Neutrophil (primary cell): ENCODE measurements at regions not wholly inside any gene's neighbourhood (a gene's known extent, or its start where the extent isn't known, plus 50 kb on each side); places are given as distances from the start of the nearest gene placed in this dataset.
"Not testable (repeated sequence)": the region's sequence is repeated elsewhere in the genome, so short reads cannot be mapped to it uniquely, and the experiment has no call there.

Experiments
- H3K27ac ChIP-seq: fragments of 200-600 bp; sonication (generic); 2 replicates; pipeline ENCODE4 v1.5.1; 2016; ENCODE audit warnings: mild to moderate bottlenecking, moderate library complexity
- H3K27me3 ChIP-seq: fragments of 200-600 bp; sonication (generic); 2 replicates; pipeline ENCODE4 v1.6.0; 2016; ENCODE audit warnings: mild to moderate bottlenecking
- H3K36me3 ChIP-seq: fragments of 200-600 bp; sonication (generic); 2 replicates; pipeline ENCODE4 v1.5.1; 2017
- H3K4me1 ChIP-seq, 2 experiments: fragments of 200-600 bp in 1 of 2; sonication (generic) in 1 of 2; 1 replicate in 1 of 2; 2 replicates in 1 of 2; pipeline versions ENCODE4 v1.5.1 to v1.6.1; 2013 to 2016; ENCODE audit warnings: low read depth in 1 of 2, low read length in 1 of 2, mild to moderate bottlenecking in 1 of 2, moderate library complexity in 1 of 2; ENCODE audit not compliant: control insufficient read depth in 1 of 2, insufficient read depth in 1 of 2
- H3K4me3 ChIP-seq, 2 experiments: fragments of 200-600 bp in 1 of 2; sonication (generic) in 1 of 2; 1 replicate in 1 of 2; 2 replicates in 1 of 2; pipeline ENCODE4 v1.5.1; 2013 to 2016; ENCODE audit warnings: low read depth in 1 of 2, low read length in 1 of 2, mild to moderate bottlenecking in 1 of 2, moderate library complexity in 1 of 2
- H3K9me3 ChIP-seq: fragments of 200-600 bp; sonication (generic); 2 replicates; pipeline ENCODE4 v1.5.1; 2016
- TF ChIP-seq, protein P1 (sequence below): fragments of 200-600 bp; sonication (generic); IDR thresholded peaks from 2 replicates; pipeline ENCODE4 v1.5.1; 2016; ENCODE audit warnings: antibody characterized with exemption

DNA sequence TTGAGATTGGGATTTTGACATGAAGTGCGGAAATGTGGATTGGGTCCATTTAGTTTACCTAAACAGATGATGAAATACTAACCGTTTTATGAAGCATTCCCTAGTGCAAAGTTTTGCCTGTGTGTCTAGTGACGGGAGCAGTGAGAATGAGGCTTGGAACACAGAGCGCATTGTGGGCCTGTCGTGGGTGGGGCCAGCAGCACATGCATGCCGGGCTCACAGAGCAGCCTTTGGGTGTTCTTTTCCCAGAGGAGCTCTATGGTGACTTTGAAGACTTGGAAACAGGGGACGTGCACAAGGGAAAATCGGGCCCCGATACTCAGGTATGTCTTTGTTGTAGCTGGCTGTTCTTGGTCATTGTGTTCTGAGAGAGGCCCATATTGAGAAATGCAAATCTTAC lies 388.1 kb downstream of the GOLGA6L6 start:
- H3K4me3 ChIP-seq, H3K9me3 ChIP-seq, H3K27ac ChIP-seq, H3K36me3 ChIP-seq, H3K27me3 ChIP-seq, H3K4me1 ChIP-seq: not testable (repeated sequence)

DNA sequence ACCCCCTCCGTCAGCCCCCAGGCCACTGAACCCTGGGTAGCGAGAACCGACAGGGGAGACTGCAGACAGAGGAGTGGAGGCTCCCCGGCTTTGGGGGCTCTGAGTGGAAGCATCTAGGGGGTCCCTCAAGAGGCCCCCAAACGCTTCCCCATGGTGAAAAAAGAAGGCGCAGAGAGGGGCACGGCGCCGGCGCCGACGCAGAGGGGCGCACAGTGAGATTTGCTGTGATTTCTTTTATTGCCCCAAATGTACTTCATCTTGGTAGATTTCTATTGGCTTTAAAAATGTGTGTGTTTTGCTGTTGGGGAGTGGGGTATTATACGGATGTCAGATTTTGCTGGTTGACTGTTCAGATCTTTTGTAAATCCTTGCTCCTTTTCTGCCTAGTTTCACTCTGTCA lies 392.9 kb downstream of the GOLGA6L6 start:
- not testable (repeated sequence) for H3K27me3 ChIP-seq, H3K27ac ChIP-seq, H3K4me1 ChIP-seq, H3K36me3 ChIP-seq, H3K9me3 ChIP-seq, H3K4me3 ChIP-seq

DNA sequence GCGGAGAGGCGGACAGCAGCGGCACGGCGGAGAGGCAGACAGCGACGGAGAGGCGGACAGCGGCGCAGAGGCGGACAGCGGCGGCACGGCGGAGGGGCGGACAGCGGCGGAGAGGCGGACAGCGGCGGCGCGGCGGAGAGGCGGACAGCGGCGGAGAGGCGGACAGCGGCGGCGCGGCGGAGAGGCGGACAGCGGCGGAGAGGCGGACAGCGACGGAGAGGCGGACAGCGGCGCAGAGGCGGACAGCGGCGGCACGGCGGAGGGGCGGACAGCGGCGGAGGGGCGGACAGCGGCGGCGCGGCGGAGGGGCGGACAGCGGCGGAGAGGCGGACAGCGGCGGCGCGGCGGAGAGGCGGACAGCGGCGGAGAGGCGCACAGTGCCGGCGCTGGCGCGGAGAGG lies 393.6 kb downstream of the GOLGA6L6 start:
- not testable (repeated sequence) for H3K9me3 ChIP-seq, H3K4me3 ChIP-seq, H3K36me3 ChIP-seq, H3K4me1 ChIP-seq, H3K27ac ChIP-seq, H3K27me3 ChIP-seq

DNA sequence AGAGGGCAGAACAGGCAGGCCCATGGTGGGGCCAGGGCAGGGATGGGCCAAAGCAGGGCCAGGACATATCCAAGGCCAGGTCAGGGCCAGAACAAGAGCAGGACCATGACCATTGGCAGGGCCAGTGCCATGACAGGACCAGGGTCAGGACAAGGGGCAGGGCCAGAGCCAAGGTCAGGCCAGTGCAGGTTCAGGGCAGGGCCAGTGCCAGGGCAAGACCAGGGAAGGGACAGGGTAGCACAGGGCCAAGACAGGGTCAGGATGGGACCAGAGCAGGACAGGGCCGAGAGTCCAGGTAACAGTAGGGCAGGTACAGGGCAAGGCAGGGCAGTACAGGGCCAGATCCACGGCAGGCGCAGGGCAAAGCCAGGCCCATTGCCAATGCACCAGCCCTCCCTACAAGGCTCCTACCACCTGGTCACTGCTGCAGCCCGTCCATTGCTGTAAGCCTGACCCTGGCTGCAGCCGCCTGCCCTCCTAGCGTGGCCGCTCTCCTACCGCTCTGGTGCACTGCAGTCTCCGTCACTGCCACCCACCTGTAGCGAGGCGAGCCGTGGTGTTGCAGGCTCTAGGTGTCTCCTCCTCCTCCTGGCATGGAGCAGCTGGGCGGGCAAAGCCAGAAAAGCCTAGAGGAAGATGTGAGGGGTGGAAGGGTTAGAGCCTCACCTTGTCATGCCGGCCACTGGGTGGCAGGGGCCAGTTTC lies 397.1 kb downstream of the GOLGA6L6 start:
- H3K36me3 ChIP-seq, H3K27ac ChIP-seq, H3K4me1 ChIP-seq, H3K9me3 ChIP-seq, H3K27me3 ChIP-seq, H3K4me3 ChIP-seq: not testable (repeated sequence)

DNA sequence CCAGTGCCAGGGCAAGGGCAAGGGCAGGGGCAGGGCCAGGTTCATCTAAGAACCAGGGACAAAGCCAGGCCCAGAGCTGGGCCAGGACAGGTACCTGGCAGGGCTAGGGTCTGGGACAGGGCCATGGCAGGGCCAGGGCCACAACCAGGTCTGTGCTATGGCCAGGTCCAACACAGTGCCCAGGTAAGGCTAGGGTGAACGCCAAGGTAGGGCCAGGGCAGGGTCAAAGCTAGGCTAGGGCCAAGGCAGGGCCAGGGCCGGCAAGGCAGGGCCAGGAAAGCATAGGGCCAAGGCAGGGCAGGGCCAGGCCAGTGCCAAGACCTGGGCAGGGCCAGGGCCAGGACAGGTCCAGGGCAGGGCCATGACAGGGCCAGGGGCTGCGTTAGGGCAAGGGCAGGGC lies 398.7 kb downstream of the GOLGA6L6 start:
- H3K27ac ChIP-seq, H3K27me3 ChIP-seq, H3K9me3 ChIP-seq, H3K4me1 ChIP-seq, H3K4me3 ChIP-seq, H3K36me3 ChIP-seq: not testable (repeated sequence)

DNA sequence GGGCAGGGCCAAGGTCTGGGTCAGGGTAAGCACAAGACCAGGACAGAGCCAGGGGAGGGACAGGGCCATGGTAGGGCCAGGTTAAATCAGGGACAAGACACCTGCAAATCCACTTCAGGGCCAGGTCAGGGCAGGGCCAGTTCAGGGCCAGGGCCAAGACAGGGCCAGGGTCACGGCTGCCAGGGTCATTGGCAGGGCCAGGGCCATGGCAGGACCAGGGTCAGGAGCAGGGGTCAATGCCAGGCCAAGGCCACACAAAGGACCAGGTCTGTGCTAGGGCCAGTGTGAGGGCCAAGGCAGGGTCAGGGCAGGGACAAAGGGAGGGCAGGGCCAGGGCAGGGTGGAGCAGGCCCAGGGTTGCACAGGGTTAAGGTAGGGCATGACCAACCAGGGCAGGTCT lies 399.2 kb downstream of the GOLGA6L6 start:
- H3K9me3 ChIP-seq, H3K27ac ChIP-seq, H3K4me3 ChIP-seq, H3K36me3 ChIP-seq, H3K4me1 ChIP-seq, H3K27me3 ChIP-seq: not testable (repeated sequence)

DNA sequence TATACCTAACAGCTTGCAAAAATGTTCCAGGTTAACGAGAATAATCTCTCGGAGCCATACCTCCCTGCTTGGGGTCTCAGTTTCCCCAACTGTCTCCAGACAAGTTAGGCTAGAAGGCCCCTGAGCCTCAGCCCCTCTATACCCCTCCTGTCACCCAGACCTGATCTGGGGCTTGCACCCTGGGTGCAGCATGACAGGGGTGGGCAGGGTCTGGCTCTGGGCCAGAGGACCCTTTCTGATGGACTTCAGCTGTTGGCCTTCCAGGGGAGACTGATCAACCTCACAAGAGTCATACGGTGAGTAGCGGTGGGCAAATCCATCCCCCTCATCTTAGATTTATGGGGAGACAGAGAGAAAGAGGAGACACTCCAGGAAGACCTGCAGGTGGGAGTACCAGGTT lies 416.9 kb downstream of the GOLGA6L6 start:
- H3K27ac ChIP-seq, H3K36me3 ChIP-seq, H3K4me1 ChIP-seq, H3K9me3 ChIP-seq, H3K4me3 ChIP-seq, H3K27me3 ChIP-seq: not testable (repeated sequence)

DNA sequence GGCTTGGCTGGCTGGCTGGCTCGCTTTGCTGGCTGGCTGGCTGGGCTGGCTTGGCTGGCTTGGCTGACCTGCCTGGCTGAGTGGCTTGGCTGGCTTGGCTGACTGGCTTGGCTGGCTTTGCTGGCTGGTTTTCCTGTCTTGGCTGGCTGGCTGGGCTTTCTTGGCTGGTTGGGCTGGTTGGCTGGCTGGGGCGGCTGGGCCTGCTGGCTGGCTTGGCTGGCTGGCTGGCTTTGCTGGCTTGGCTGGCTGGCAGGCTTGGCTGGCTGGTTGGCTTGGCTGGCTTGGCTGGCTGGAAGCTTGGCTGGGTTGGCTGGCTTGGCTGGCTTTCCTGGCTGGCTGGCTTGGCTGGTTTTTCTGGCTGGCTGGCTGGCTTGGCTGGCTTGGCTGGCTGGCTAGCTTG lies 435.6 kb downstream of the GOLGA6L6 start:
- Histone ChIP-seq H3K9me3 (no peaks in the 10 kb centered on the region), H3K27ac (no peak overlapping the region), H3K36me3 (no peaks in the 10 kb centered on the region), H3K4me3 (no peak overlapping the region), H3K4me1 (no peaks in the 10 kb centered on the region), H3K27me3 (no peaks in the 10 kb centered on the region)
- TF ChIP-seq, protein P1, sequence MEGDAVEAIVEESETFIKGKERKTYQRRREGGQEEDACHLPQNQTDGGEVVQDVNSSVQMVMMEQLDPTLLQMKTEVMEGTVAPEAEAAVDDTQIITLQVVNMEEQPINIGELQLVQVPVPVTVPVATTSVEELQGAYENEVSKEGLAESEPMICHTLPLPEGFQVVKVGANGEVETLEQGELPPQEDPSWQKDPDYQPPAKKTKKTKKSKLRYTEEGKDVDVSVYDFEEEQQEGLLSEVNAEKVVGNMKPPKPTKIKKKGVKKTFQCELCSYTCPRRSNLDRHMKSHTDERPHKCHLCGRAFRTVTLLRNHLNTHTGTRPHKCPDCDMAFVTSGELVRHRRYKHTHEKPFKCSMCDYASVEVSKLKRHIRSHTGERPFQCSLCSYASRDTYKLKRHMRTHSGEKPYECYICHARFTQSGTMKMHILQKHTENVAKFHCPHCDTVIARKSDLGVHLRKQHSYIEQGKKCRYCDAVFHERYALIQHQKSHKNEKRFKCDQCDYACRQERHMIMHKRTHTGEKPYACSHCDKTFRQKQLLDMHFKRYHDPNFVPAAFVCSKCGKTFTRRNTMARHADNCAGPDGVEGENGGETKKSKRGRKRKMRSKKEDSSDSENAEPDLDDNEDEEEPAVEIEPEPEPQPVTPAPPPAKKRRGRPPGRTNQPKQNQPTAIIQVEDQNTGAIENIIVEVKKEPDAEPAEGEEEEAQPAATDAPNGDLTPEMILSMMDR, result no peak

DNA sequence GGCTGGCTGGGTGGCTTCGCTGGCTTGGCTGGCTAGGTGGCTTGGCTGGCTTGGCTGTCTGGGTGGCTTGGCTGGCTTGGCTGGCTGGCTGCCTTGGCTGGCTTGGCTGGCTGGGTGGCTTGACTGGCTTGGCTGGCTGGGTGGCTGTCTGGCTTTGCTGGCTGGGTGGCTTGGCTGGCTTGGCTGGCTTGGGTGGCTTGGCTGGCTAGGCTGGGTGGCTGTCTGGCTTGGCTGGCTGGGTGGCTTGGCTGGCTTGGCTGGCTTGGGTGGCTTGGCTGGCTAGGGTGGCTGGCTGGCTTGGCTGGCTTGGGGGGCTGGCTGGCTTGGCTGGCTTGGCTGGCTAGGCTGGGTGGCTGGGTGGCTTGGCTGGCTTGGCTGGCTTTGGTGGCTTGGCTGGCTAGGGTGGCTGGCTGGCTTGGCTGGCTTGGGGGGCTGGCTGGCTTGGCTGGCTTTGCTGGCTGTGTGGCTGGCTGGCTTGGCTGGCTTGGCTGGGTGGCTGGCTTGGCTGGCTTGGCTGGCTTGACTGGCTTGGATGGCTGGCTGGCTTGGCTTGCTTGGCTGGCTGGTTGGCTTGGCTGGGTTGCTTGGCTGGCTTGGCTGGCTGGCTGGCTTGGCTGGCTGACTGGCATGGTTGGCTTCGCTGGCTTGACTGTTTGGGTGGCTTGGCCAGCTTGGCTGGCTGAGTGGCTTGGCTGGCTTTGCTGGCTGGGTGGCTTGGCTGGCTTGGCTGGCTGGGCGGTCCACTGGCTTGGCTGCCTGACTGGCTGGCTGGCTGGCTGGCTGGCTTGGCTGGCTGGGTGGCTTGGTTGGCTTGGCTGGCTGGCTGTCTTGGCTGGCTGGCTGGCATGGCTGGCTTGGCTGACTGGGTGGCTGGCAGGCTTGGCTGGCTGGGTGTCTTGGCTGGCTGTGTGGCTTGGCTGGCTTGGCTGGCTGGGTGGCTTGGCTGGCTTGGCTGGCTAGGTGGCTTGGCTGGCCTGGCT lies 436.3 kb downstream of the GOLGA6L6 start:
- H3K4me1 ChIP-seq, H3K9me3 ChIP-seq, H3K27ac ChIP-seq, H3K36me3 ChIP-seq, H3K27me3 ChIP-seq, H3K4me3 ChIP-seq: not testable (repeated sequence)

DNA sequence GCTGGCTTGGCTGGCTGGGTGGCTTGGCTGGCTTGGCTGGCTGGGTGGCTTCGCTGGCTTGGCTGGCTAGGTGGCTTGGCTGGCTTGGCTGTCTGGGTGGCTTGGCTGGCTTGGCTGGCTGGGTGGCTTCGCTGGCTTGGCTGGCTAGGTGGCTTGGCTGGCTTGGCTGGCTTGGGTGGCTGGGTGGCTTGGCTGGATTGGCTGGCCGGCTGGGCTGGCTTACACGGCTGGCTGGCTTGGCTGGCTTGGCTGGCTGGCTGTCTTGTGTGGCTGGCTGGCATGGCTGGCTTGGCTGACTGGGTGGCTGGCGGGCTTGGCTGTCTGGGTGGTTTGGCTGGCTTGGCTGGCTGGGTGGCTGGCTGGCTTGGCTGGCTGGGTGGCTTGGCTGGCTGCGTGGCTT lies 437.0 kb downstream of the GOLGA6L6 start:
- H3K27ac ChIP-seq, H3K9me3 ChIP-seq, H3K27me3 ChIP-seq, H3K36me3 ChIP-seq, H3K4me3 ChIP-seq, H3K4me1 ChIP-seq: not testable (repeated sequence)

DNA sequence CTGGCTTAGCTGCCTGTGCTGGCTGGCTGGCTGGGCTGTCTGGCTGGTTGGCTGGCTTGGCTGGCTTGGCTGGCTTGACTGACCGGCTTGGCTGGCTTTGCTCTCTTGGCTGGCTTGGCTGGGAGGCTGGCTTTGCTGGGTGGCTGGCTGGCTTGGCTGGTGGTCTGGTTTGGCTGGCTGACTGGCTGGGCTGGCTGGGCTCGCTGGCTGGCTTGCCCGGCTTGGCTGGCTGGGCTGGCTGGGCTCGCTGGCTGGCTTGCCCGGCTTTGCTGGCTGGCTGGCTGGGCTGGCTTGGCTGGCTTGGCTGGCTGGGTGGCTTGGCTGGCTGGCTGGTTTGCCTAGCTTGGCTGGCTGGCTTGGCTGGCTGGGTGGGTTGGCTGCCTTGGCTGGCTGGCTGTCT lies 438.7 kb downstream of the GOLGA6L6 start:
- H3K9me3 ChIP-seq, H3K4me1 ChIP-seq, H3K36me3 ChIP-seq, H3K27me3 ChIP-seq, H3K27ac ChIP-seq, H3K4me3 ChIP-seq: not testable (repeated sequence)

DNA sequence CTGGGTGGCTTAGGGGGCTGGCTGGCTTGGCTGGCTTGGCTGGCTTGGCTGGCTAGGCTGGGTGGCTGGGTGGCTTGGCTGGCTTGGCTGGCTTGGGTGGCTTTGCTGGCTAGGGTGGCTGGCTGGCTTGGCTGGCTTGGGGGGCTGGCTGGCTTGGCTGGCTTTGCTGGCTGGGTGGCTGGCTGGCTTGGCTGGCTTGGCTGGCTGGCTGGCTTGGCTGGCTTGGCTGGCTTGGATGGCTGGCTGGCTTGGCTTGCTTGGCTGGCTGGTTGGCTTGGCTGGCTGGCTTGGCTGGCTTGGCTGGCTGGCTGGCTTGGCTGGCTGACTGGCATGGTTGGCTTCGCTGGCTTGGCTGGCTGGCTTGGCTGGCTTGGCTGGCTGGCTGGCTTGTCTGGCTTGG lies 439.4 kb downstream of the GOLGA6L6 start:
- not testable (repeated sequence) for H3K36me3 ChIP-seq, H3K27ac ChIP-seq, H3K9me3 ChIP-seq, H3K27me3 ChIP-seq, H3K4me1 ChIP-seq, H3K4me3 ChIP-seq

DNA sequence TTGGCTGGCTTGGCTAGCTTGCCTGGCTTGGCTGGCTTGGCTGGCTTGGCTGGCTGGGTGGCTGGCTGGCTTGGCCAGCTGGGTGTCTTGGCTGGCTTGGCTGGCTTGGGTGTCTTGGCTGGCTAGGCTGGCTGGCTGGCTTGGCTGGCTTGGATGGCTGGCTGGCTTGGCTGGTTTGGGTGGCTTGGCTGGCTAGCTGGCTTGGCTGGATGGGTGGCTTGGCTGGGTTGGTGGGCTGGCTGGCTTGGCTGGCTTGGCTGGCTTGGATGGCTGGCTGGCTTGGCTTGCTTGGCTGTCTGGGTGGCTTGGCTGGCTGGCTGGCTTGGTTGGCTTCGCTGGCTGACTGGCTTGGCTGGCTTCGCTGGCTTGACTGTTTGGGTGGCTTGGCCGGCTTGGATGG lies 440.3 kb downstream of the GOLGA6L6 start:
- not testable (repeated sequence) for H3K27ac ChIP-seq, H3K4me1 ChIP-seq, H3K36me3 ChIP-seq, H3K27me3 ChIP-seq, H3K9me3 ChIP-seq, H3K4me3 ChIP-seq
